GM18499 (cell line): ENCODE measurements at regions not wholly inside any gene's neighbourhood (a gene's known extent, or its start where the extent isn't known, plus 50 kb on each side); places are given as distances from the start of the nearest gene placed in this dataset.

Experiments
- ATAC-seq: cut with Tn5 transposase; IDR thresholded peaks from one replicate; pipeline ENCODE4 v1.9.1; 2021; ENCODE audit warnings: moderate number of reproducible peaks; ENCODE audit not compliant: insufficient read depth, unreplicated experiment

- ATAC-seq: no peak
Measured at GRCh38 chr5:175388531-175388930, 55.5 kb downstream of the DRD1 start.

GRCh38 chr5:175387144-175387543 lies 56.8 kb downstream of the DRD1 start:
- no peak for ATAC-seq

GRCh38 chr5:175386526-175386925 lies 57.5 kb downstream of the DRD1 start:
- ATAC-seq: no peak

GRCh38 chr5:175385691-175386362 lies 58.2 kb downstream of the DRD1 start:
- no peak for ATAC-seq

GRCh38 chr5:175384724-175385552 lies 59.0 kb downstream of the DRD1 start:
- no peak for ATAC-seq

- ATAC-seq: no peak
Measured at GRCh38 chr5:175383350-175383749, 60.6 kb downstream of the DRD1 start.

- ATAC-seq: no peak
Measured at GRCh38 chr5:175382171-175382570, 61.8 kb downstream of the DRD1 start.

GRCh38 chr5:175381130-175381529 lies 62.9 kb downstream of the DRD1 start:
- ATAC-seq: no peak

GRCh38 chr5:175380701-175381100 lies 63.3 kb downstream of the DRD1 start:
- ATAC-seq: no peak

GRCh38 chr5:175379867-175380266 lies 64.1 kb downstream of the DRD1 start:
- no peak for ATAC-seq

GRCh38 chr5:175378444-175379028 lies 65.4 kb downstream of the DRD1 start:
- no peak for ATAC-seq

GRCh38 chr5:175377816-175378215 lies 66.2 kb downstream of the DRD1 start:
- ATAC-seq: no peak

- ATAC-seq: no peak
Measured at GRCh38 chr5:175374166-175374875, 69.7 kb downstream of the DRD1 start.

- no peak for ATAC-seq
Measured at GRCh38 chr5:175365866-175366265, 78.1 kb downstream of the DRD1 start.

- ATAC-seq: no peak
Measured at GRCh38 chr5:175363300-175363699, 80.7 kb downstream of the DRD1 start.

- no peak for ATAC-seq
Measured at GRCh38 chr5:175357995-175358394, 86.0 kb downstream of the DRD1 start.

GRCh38 chr5:175356428-175356827 lies 87.6 kb downstream of the DRD1 start:
- no peak for ATAC-seq

GRCh38 chr5:175354964-175355363 lies 89.0 kb downstream of the DRD1 start:
- no peak for ATAC-seq

GRCh38 chr5:175353926-175354325 lies 90.1 kb downstream of the DRD1 start:
- ATAC-seq: no peak

- no peak for ATAC-seq
Measured at GRCh38 chr5:175351897-175352590, 91.9 kb downstream of the DRD1 start.
